A204.1 (cell line): ENCODE measurements at regions not wholly inside any gene's neighbourhood (a gene's known extent, or its start where the extent isn't known, plus 50 kb on each side); places are given as distances from the start of the nearest gene placed in this dataset.
A peak's percentile ranks its signal among the peaks of the same experiment; 100 is the strongest.
"Not testable (repeated sequence)": the region's sequence is repeated elsewhere in the genome, so short reads cannot be mapped to it uniquely, and the experiment has no call there.

Experiments used
- FAIRE-seq: peaks from 2 replicates; lab custom pipeline; 2012; peaks lifted over from hg19 to GRCh38; lab: Jason Lieb, UNC

- no peak for FAIRE-seq
Observed at GRCh38 chr13:70985371-70985770, 877.1 kb upstream of the KLHL1 start.

GRCh38 chr13:70981219-70981618 lies 873.0 kb upstream of the KLHL1 start:
- FAIRE-seq, result not testable (repeated sequence)

GRCh38 chr13:70969321-70969720 lies 861.1 kb upstream of the KLHL1 start:
- FAIRE-seq, result no peak

- FAIRE-seq, result no peak
Observed at GRCh38 chr13:70967564-70967963, 859.3 kb upstream of the KLHL1 start.

GRCh38 chr13:70964874-70965273 lies 856.6 kb upstream of the KLHL1 start:
- FAIRE-seq, result no peak

- no peak for FAIRE-seq
Observed at GRCh38 chr13:70964124-70964523, 855.9 kb upstream of the KLHL1 start.

GRCh38 chr13:70960841-70961443 lies 852.7 kb upstream of the KLHL1 start:
- FAIRE-seq, result peak; percentile 95

GRCh38 chr13:70959035-70959775 lies 851.0 kb upstream of the KLHL1 start:
- no peak for FAIRE-seq

- no peak for FAIRE-seq
Observed at GRCh38 chr13:70955887-70956286, 847.6 kb upstream of the KLHL1 start.

- no peak for FAIRE-seq
Observed at GRCh38 chr13:70950664-70951063, 842.4 kb upstream of the KLHL1 start.

GRCh38 chr13:70945506-70945905 lies 837.3 kb upstream of the KLHL1 start:
- FAIRE-seq, result no peak

- FAIRE-seq, result no peak
Observed at GRCh38 chr13:70941454-70941853, 833.2 kb upstream of the KLHL1 start.

- FAIRE-seq, result no peak
Observed at GRCh38 chr13:70938462-70938861, 830.2 kb upstream of the KLHL1 start.

- FAIRE-seq, result no peak
Observed at GRCh38 chr13:70932511-70932910, 824.3 kb upstream of the KLHL1 start.

- FAIRE-seq, result no peak
Observed at GRCh38 chr13:70923863-70924752, 815.9 kb upstream of the KLHL1 start.

- no peak for FAIRE-seq
Observed at GRCh38 chr13:70911286-70911685, 803.0 kb upstream of the KLHL1 start.

- FAIRE-seq, result no peak
Observed at GRCh38 chr13:70908795-70909194, 800.5 kb upstream of the KLHL1 start.

GRCh38 chr13:70905035-70905434 lies 796.8 kb upstream of the KLHL1 start:
- FAIRE-seq, result no peak

GRCh38 chr13:70896136-70896535 lies 787.9 kb upstream of the KLHL1 start:
- FAIRE-seq, result no peak

- FAIRE-seq, result no peak
Observed at GRCh38 chr13:70895599-70895998, 787.3 kb upstream of the KLHL1 start.

- FAIRE-seq, result no peak
Observed at GRCh38 chr13:70894258-70894657, 786.0 kb upstream of the KLHL1 start.

- FAIRE-seq, result no peak
Observed at GRCh38 chr13:70893832-70894231, 785.6 kb upstream of the KLHL1 start.

- FAIRE-seq, result no peak
Observed at GRCh38 chr13:70890289-70890688, 782.0 kb upstream of the KLHL1 start.
